Caco-2 (cell line): ENCODE measurements at regions not wholly inside any gene's neighbourhood (a gene's known extent, or its start where the extent isn't known, plus 50 kb on each side); places are given as distances from the start of the nearest gene placed in this dataset.

Source experiments
- BruUV-seq: library from RNA; stranded (reverse); fragments of 400-500 nt; replicated peaks from 2 replicates; lab custom pipeline; 2021; lab: Mats Ljungman, UMichigan
- CTCF ChIA-PET: fragments of 300-600 bp; sonication (Branson Sonifier 250); formaldehyde crosslinking; loops from one replicate; lab custom pipeline; 2022; ENCODE audit warnings: antibody characterized with exemption; lab: Charles Lee
- POLR2A ChIA-PET: fragments of 300-600 bp; sonication (Branson Sonifier 250); formaldehyde crosslinking; loops from one replicate; lab custom pipeline; 2022; ENCODE audit warnings: antibody characterized with exemption; lab: Charles Lee
- DNase-seq, 2 experiments: peaks; one replicate each; pipeline versions ENCODE4 v3.0.0 to v3.0.0-alpha.2; 2020 to 2022
- H3K27me3 ChIP-seq: replicated peaks from 2 replicates; pipeline ENCODE4 v1.6.0; 2011; ENCODE audit warnings: low read length; ENCODE audit not compliant: control insufficient read depth, insufficient read depth
- H3K36me3 ChIP-seq: 2 replicates; pipeline ENCODE4 v1.5.1; 2011; ENCODE audit warnings: low read length; ENCODE audit not compliant: control insufficient read depth, insufficient read depth
- H3K4me1 ChIP-seq: fragments of 250-450 bp; sonication (Bioruptor Pico); 2 replicates; pipeline ENCODE4 v1.5.1; 2020; ENCODE audit warnings: mild to moderate bottlenecking
- H3K4me3 ChIP-seq: 2 replicates; pipeline ENCODE4 v1.5.1; 2011; ENCODE audit warnings: low read depth, mild to moderate bottlenecking, control low read depth, low read length
- H3K9me3 ChIP-seq: fragments of 250-450 bp; sonication (Bioruptor Pico); 2 replicates; pipeline ENCODE4 v1.5.1; 2020; ENCODE audit warnings: mild to moderate bottlenecking, moderate library complexity
- H3K27ac Mint-ChIP-seq: one replicate; pipeline ENCODE4 v1.8.0; 2022; ENCODE audit warnings: mixed read lengths; ENCODE audit not compliant: unreplicated experiment
- H3K27me3 Mint-ChIP-seq: one replicate; pipeline ENCODE4 v1.8.0; 2022; ENCODE audit warnings: mixed read lengths; ENCODE audit not compliant: insufficient read depth, unreplicated experiment
- H3K36me3 Mint-ChIP-seq: one replicate; pipeline ENCODE4 v1.8.0; 2022; ENCODE audit warnings: mild to moderate bottlenecking, mixed read lengths; ENCODE audit not compliant: insufficient read depth, unreplicated experiment
- H3K4me1 Mint-ChIP-seq: one replicate; pipeline ENCODE4 v1.8.0; 2022; ENCODE audit warnings: low read depth, mixed read lengths; ENCODE audit not compliant: unreplicated experiment
- H3K4me3 Mint-ChIP-seq: one replicate; pipeline ENCODE4 v1.8.0; 2022; ENCODE audit warnings: mild to moderate bottlenecking, moderate library complexity, mixed read lengths; ENCODE audit not compliant: unreplicated experiment
- H3K9me3 Mint-ChIP-seq: one replicate; pipeline ENCODE4 v1.8.0; 2022; ENCODE audit warnings: mixed read lengths; ENCODE audit not compliant: unreplicated experiment
- intact Hi-C: fragments of 100-400 bp; cut with micrococcal nuclease; formaldehyde crosslinking; loops from one replicate; pipeline ENCODE4 v1.10.0; 2022; ENCODE audit not compliant: unreplicated experiment
- TF ChIP-seq, protein P1 (sequence below), 2 experiments: fragments of 200-600 bp in 1 of 2; IDR thresholded peaks; 1 replicate in 1 of 2; 2 replicates in 1 of 2; pipeline versions ENCODE4 v1.5.1 to v1.8.0; 2011 to 2022; ENCODE audit warnings: antibody characterized with exemption in 1 of 2, control low read depth in 1 of 2, inconsistent platforms in 1 of 2, low read depth in 1 of 2, low read length in 1 of 2, mild to moderate bottlenecking in 1 of 2, moderate library complexity in 1 of 2; ENCODE audit not compliant: insufficient read depth in 1 of 2, severe bottlenecking in 1 of 2, unreplicated experiment in 1 of 2

- H3K36me3 Mint-ChIP-seq, result no peaks in the 10 kb centered on the region
- Histone ChIP-seq H3K4me1 (peaks cover 8% of the 10 kb centered on the region), H3K36me3 (no peaks in the 10 kb centered on the region), H3K27me3 (no peaks in the 10 kb centered on the region), H3K4me3 (no peak overlapping the region), H3K9me3 (no peaks in the 10 kb centered on the region; the same call in 1 of the 2 replicates)
- TF ChIP-seq, protein P1, sequence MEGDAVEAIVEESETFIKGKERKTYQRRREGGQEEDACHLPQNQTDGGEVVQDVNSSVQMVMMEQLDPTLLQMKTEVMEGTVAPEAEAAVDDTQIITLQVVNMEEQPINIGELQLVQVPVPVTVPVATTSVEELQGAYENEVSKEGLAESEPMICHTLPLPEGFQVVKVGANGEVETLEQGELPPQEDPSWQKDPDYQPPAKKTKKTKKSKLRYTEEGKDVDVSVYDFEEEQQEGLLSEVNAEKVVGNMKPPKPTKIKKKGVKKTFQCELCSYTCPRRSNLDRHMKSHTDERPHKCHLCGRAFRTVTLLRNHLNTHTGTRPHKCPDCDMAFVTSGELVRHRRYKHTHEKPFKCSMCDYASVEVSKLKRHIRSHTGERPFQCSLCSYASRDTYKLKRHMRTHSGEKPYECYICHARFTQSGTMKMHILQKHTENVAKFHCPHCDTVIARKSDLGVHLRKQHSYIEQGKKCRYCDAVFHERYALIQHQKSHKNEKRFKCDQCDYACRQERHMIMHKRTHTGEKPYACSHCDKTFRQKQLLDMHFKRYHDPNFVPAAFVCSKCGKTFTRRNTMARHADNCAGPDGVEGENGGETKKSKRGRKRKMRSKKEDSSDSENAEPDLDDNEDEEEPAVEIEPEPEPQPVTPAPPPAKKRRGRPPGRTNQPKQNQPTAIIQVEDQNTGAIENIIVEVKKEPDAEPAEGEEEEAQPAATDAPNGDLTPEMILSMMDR (IDR thresholded peaks at IDR 0.05; ENCODE audit: insufficient read depth in 1 of 2, low read depth in 1 of 2, low read length in 1 of 2, severe bottlenecking in 1 of 2, unreplicated experiment in 1 of 2), result peak; percentile 48 to 52
- ChIA-PET POLR2A (no interaction called here), CTCF (interaction anchor here (1.2 to 1.4 kb wide), 3 partner anchors 289 to 294 kb away, joined by 3 to 5 read pairs (median 4); no protein-coding TSS in a partner anchor)
- peaks cover 10% of the 10 kb centered on the region for H3K4me1 Mint-ChIP-seq
- H3K27me3 Mint-ChIP-seq, result no peaks in the 10 kb centered on the region
- no peaks in the 10 kb centered on the region for H3K9me3 Mint-ChIP-seq
- DNase-seq, result peak; percentile 55 to 67
- no peak overlapping the region for H3K4me3 Mint-ChIP-seq
- intact Hi-C loops, result loop anchor here (1.0 kb wide), 1 partner anchor 295 kb away; no protein-coding TSS in a partner anchor
- no peak overlapping the region for H3K27ac Mint-ChIP-seq
- BruUV-seq, result no TSS peak
Measured at GRCh38 chr11:12599408-12600143, 74.6 kb upstream of the TEAD1 start.

GRCh38 chr11:12600829-12601228 lies 73.4 kb upstream of the TEAD1 start:
- Mint-ChIP-seq H3K4me3 (no peak overlapping the region), H3K36me3 (no peaks in the 10 kb centered on the region), H3K4me1 (peaks cover 10% of the 10 kb centered on the region), H3K9me3 (no peaks in the 10 kb centered on the region), H3K27me3 (no peaks in the 10 kb centered on the region), H3K27ac (peak overlapping the region; percentile 49)
- Histone ChIP-seq H3K9me3 (no peaks in the 10 kb centered on the region), H3K36me3 (no peaks in the 10 kb centered on the region), H3K4me1 (peaks cover 8% of the 10 kb centered on the region), H3K4me3 (no peak overlapping the region), H3K27me3 (no peaks in the 10 kb centered on the region)
- intact Hi-C loops, result no loop called here
- CTCF ChIA-PET, result no interaction called here
- BruUV-seq, result no TSS peak
- TF ChIP-seq, protein P1 (IDR thresholded peaks at IDR 0.05; ENCODE audit: insufficient read depth in 1 of 2, low read depth in 1 of 2, low read length in 1 of 2, severe bottlenecking in 1 of 2, unreplicated experiment in 1 of 2), result no peak
- POLR2A ChIA-PET, result no interaction called here
- peak in 1 of 2 experiments; percentile 14 for DNase-seq

GRCh38 chr11:12602421-12602820 lies 71.8 kb upstream of the TEAD1 start:
- H3K36me3 ChIP-seq, result no peaks in the 10 kb centered on the region
- no TSS peak for BruUV-seq
- no peaks in the 10 kb centered on the region for H3K9me3 ChIP-seq
- H3K27me3 ChIP-seq, result no peaks in the 10 kb centered on the region
- ChIA-PET POLR2A (no interaction called here), CTCF (no interaction called here)
- H3K4me1 ChIP-seq, result peaks cover 8% of the 10 kb centered on the region
- TF ChIP-seq, protein P1 (IDR thresholded peaks at IDR 0.05; ENCODE audit: insufficient read depth in 1 of 2, low read depth in 1 of 2, low read length in 1 of 2, severe bottlenecking in 1 of 2, unreplicated experiment in 1 of 2), result no peak
- Mint-ChIP-seq H3K9me3 (no peaks in the 10 kb centered on the region), H3K4me1 (peaks cover 16% of the 10 kb centered on the region), H3K27ac (no peak overlapping the region), H3K4me3 (no peak overlapping the region), H3K36me3 (no peaks in the 10 kb centered on the region), H3K27me3 (no peaks in the 10 kb centered on the region)
- DNase-seq, result no peak
- intact Hi-C loops, result no loop called here
- H3K4me3 ChIP-seq, result no peak overlapping the region
